Cardiac fibroblast (primary cell): ENCODE measurements at regions not wholly inside any gene's neighbourhood (a gene's known extent, or its start where the extent isn't known, plus 50 kb on each side); places are given as distances from the start of the nearest gene placed in this dataset.

ENCODE experiments used
- DNase-seq, 2 donors: peaks; one replicate each; pipeline versions ENCODE4 v3.0.0 to v3.0.0-alpha.2; 2010; ENCODE audit warnings: low read depth in 2 of 2
- H3K4me3 ChIP-seq, 2 donors: replicated peaks in 1 of 2; 1 replicate in 1 of 2; 2 replicates in 1 of 2; pipeline ENCODE4 v1.5.1; 2011; ENCODE audit warnings: low read depth in 2 of 2, low read length in 2 of 2, mild to moderate bottlenecking in 2 of 2, moderate library complexity in 1 of 2
- CTCF ChIP-seq: IDR thresholded peaks from one replicate; pipeline ENCODE4 v1.5.1; 2011; ENCODE audit warnings: low read depth, mild to moderate bottlenecking, low read length, inconsistent platforms

GRCh38 chr7:131094685-131095084, 233.0 kb upstream of the MKLN1 start:
- H3K4me3 ChIP-seq, result no peak overlapping the region
- TF ChIP-seq CTCF, result no peak
- no peak for DNase-seq

- peak in 1 of 2 donors; percentile 49 for DNase-seq
- TF ChIP-seq CTCF, result no peak
- no peak overlapping the region for H3K4me3 ChIP-seq
Measured at GRCh38 chr7:131095346-131095745, 232.3 kb upstream of the MKLN1 start.

- H3K4me3 ChIP-seq, result no peak overlapping the region
- no peak for TF ChIP-seq CTCF
- no peak for DNase-seq
Measured at GRCh38 chr7:131096267-131096927, 231.3 kb upstream of the MKLN1 start.

GRCh38 chr7:131097662-131098376, 229.9 kb upstream of the MKLN1 start:
- TF ChIP-seq CTCF, result no peak
- no peak overlapping the region for H3K4me3 ChIP-seq
- no peak for DNase-seq

- TF ChIP-seq CTCF, result no peak
- DNase-seq, result no peak
- H3K4me3 ChIP-seq, result no peak overlapping the region
Measured at GRCh38 chr7:131098527-131098926, 229.1 kb upstream of the MKLN1 start.

- TF ChIP-seq CTCF, result no peak
- DNase-seq, result no peak
- no peak overlapping the region for H3K4me3 ChIP-seq
Measured at GRCh38 chr7:131100357-131101054, 227.2 kb upstream of the MKLN1 start.
